Peyer's patch (tissue), 4 donors: ENCODE measurements at regions not wholly inside any gene's neighbourhood (a gene's known extent, or its start where the extent isn't known, plus 50 kb on each side); places are given as distances from the start of the nearest gene placed in this dataset.
"Not testable (repeated sequence)": the region's sequence is repeated elsewhere in the genome, so short reads cannot be mapped to it uniquely, and the experiment has no call there.

ENCODE experiments used
- DNase-seq, 3 donors: peaks; one replicate each; pipeline ENCODE4 v3.0.0-alpha.2; 2017 to 2019
- H3K27ac ChIP-seq, 4 donors: fragments of 200-600 bp; sonication (generic); one replicate each; pipeline ENCODE4 v1.5.1; 2016 to 2019
- H3K27me3 ChIP-seq, 2 donors: fragments of 200-600 bp; sonication (generic); one replicate each; pipeline ENCODE4 v1.5.1; 2019
- H3K36me3 ChIP-seq, 3 donors: fragments of 200-600 bp; sonication (generic); one replicate each; pipeline ENCODE4 v1.5.1; 2016 to 2019
- H3K4me1 ChIP-seq, 4 donors: fragments of 200-600 bp; sonication (generic); one replicate each; pipeline ENCODE4 v1.5.1; 2016 to 2019
- H3K4me3 ChIP-seq, 4 donors: fragments of 200-600 bp; sonication (generic); 1 replicate in 3 of 4; 2 replicates in 1 of 4; pipeline ENCODE4 v1.5.1; 2016 to 2019; ENCODE audit warnings: mild to moderate bottlenecking in 1 of 4
- H3K9me3 ChIP-seq, 4 donors: fragments of 200-600 bp; sonication (generic); one replicate each; pipeline ENCODE4 v1.5.1; 2016 to 2019; ENCODE audit warnings: mild to moderate bottlenecking in 1 of 4
- CTCF ChIP-seq, 6 experiments: fragments of 450-650 bp in 4 of 6; fragments of 200-600 bp in 2 of 6; sonication (generic) in 1 of 6; IDR thresholded peaks; one replicate each; pipeline ENCODE4 v1.5.1; 2017 to 2019; ENCODE audit warnings: antibody characterized with exemption in 6 of 6, mild to moderate bottlenecking in 3 of 6, moderate library complexity in 1 of 6
- POLR2A ChIP-seq, 2 donors: fragments of 450-650 bp; IDR thresholded peaks; one replicate each; pipeline ENCODE4 v1.5.1; 2017; ENCODE audit warnings: antibody characterized with exemption in 2 of 2, mild to moderate bottlenecking in 2 of 2, moderate library complexity in 2 of 2

- H3K4me1 ChIP-seq, result peaks cover 0 to 8% (median 0%) of the 10 kb centered on the region in 4 donors
- no peak overlapping the region for H3K27ac ChIP-seq
- no peak for DNase-seq
- no peaks in the 10 kb centered on the region for H3K9me3 ChIP-seq
- H3K4me3 ChIP-seq, result no peak overlapping the region
- no peaks in the 10 kb centered on the region for H3K27me3 ChIP-seq
- TF ChIP-seq CTCF (IDR thresholded peaks at IDR 0.05), result no peak
- no peaks in the 10 kb centered on the region for H3K36me3 ChIP-seq
Observed at GRCh38 chr1:102110586-102110985, 113.9 kb upstream of the OLFM3 start.

- H3K27ac ChIP-seq, H3K4me1 ChIP-seq, H3K36me3 ChIP-seq, DNase-seq, H3K4me3 ChIP-seq, H3K9me3 ChIP-seq, H3K27me3 ChIP-seq: not testable (repeated sequence)
Observed at GRCh38 chr1:102109493-102109892, 112.8 kb upstream of the OLFM3 start.

- Histone ChIP-seq H3K4me1 (peaks cover 0 to 8% (median 0%) of the 10 kb centered on the region in 4 donors), H3K9me3 (no peaks in the 10 kb centered on the region), H3K27ac (no peak overlapping the region), H3K4me3 (no peak overlapping the region), H3K36me3 (no peaks in the 10 kb centered on the region), H3K27me3 (no peaks in the 10 kb centered on the region)
- TF ChIP-seq POLR2A (IDR thresholded peaks at IDR 0.05) (no peak), CTCF (IDR thresholded peaks at IDR 0.05) (no peak)
- no peak for DNase-seq
Observed at GRCh38 chr1:102107441-102107840, 110.7 kb upstream of the OLFM3 start.

DNA sequence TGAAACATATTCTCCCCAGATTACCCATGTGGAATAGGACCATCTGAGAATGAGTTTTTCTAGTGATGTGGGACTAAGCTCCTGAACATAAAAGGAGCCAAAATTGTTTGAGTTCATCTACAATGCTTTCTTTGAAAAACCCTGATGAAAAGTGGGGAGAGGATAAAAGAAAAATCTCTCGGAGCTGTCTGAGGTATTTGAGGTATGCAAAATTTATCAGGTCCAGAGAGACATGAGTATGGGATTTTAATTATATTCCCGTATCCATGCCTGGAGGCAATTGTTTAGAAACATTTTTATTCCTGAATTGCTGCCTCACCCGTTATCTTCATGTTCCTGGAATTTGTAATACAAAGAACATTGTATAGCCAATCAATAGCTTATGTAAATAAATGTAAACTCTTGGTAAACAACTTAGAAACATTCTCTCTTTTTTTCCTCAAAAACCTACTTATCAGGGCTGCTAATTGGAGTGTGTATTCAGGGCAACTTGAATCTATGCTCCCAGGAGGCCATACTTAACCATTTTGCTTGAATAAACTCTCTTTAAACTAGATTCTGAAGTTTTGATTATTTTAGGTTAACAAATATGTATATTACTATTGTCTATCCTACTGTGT is 109.3 kb upstream of the OLFM3 start:
- H3K9me3 ChIP-seq, result no peaks in the 10 kb centered on the region
- H3K27ac ChIP-seq, result no peak overlapping the region
- H3K27me3 ChIP-seq, result no peaks in the 10 kb centered on the region
- no peak for TF ChIP-seq CTCF (IDR thresholded peaks at IDR 0.05)
- TF ChIP-seq POLR2A (IDR thresholded peaks at IDR 0.05), result no peak
- no peaks in the 10 kb centered on the region for H3K36me3 ChIP-seq
- H3K4me3 ChIP-seq, result no peak overlapping the region
- peaks cover 0 to 8% (median 0%) of the 10 kb centered on the region in 4 donors for H3K4me1 ChIP-seq
- DNase-seq, result no peak

DNA sequence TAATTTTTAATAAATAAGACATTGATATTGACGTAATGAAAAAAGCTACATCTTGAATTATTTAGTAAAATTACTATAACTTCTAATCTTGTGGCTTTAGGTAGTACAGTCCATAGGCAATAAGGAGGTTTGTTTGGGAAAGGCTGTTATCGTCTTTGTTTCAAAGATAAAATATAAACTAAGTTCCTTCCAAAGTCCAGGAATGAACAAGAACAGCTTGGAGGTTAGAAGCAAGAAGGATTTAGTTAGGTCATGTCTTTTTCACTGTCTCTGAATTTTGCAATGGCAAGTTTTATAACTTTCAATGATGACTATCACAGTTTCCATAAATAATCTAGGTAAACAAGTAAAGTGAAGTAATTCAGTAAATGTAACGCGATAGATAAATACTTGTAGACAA is 106.9 kb upstream of the OLFM3 start:
- Histone ChIP-seq H3K9me3 (no peaks in the 10 kb centered on the region), H3K36me3 (no peaks in the 10 kb centered on the region), H3K4me3 (no peak overlapping the region), H3K27me3 (no peaks in the 10 kb centered on the region), H3K27ac (no peak overlapping the region), H3K4me1 (no peaks in the 10 kb centered on the region)
- no peak for DNase-seq
- TF ChIP-seq POLR2A (IDR thresholded peaks at IDR 0.05), result no peak
- no peak for TF ChIP-seq CTCF (IDR thresholded peaks at IDR 0.05)

DNA sequence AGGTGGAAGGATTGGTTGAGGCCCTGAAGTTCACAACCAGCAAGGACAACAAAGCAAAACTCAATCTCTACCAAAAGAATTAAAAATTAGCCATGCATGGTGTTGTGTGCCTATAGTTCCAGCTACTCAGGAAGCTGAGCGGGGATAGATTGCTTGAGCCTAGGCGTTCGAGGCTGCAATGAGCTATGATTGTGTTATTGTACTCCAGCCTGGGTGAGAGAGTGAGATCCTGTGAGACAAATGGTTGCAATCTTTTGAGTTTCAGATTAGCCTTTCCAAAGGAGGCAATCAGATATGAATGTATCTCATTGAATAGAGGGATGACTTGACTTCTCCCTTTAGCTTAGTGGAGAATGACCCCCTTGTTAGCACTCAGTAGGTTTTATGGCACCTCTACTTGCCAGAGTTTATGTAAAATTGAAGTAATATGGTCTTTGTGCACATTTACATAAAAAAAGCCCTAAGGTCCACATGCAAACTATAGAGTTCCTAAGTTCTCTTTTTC is 105.6 kb upstream of the OLFM3 start:
- Histone ChIP-seq H3K9me3 (no peaks in the 10 kb centered on the region), H3K4me3 (no peak overlapping the region), H3K36me3 (no peaks in the 10 kb centered on the region), H3K4me1 (no peaks in the 10 kb centered on the region), H3K27ac (no peak overlapping the region), H3K27me3 (no peaks in the 10 kb centered on the region)
- no peak for DNase-seq
- TF ChIP-seq POLR2A (IDR thresholded peaks at IDR 0.05) (no peak), CTCF (IDR thresholded peaks at IDR 0.05) (no peak)
